Heart right ventricle (tissue), 16 donors: ENCODE measurements at regions not wholly inside any gene's neighbourhood (a gene's known extent, or its start where the extent isn't known, plus 50 kb on each side); places are given as distances from the start of the nearest gene placed in this dataset.

Experiments
- ATAC-seq, 8 donors: fragments of 200-7000 bp; cut with Tn5 transposase; one replicate each; pipeline ENCODE4 v1.9.1; 2020; ENCODE audit warnings: mild to moderate bottlenecking in 8 of 8, moderate library complexity in 8 of 8, moderate number of reproducible peaks in 1 of 8
- DNase-seq, 2 donors: peaks; one replicate each; pipeline ENCODE4 v3.0.0-alpha.2; 2020
- H3K27ac ChIP-seq, 10 donors: fragments of 200-600 bp; sonication (generic) in 2 of 10; one replicate each; pipeline versions ENCODE4 v1.5.0 to v1.8.0; 2020 to 2022; ENCODE audit warnings: mild to moderate bottlenecking in 3 of 10
- H3K27me3 ChIP-seq, 7 donors: fragments of 200-600 bp; one replicate each; pipeline ENCODE4 v1.8.0; 2021 to 2022; ENCODE audit warnings: mild to moderate bottlenecking in 2 of 7
- H3K36me3 ChIP-seq, 9 donors: fragments of 200-600 bp; sonication (generic) in 1 of 9; one replicate each; pipeline versions ENCODE4 v1.5.0 to v1.8.0; 2020 to 2022; ENCODE audit warnings: mild to moderate bottlenecking in 2 of 9
- H3K4me1 ChIP-seq, 9 donors: fragments of 200-600 bp; sonication (generic) in 1 of 9; one replicate each; pipeline versions ENCODE4 v1.5.0 to v1.8.0; 2020 to 2022; ENCODE audit warnings: mild to moderate bottlenecking in 4 of 9
- H3K4me3 ChIP-seq, 10 donors: fragments of 200-600 bp; sonication (generic) in 2 of 10; one replicate each; pipeline versions ENCODE4 v1.5.0 to v1.8.0; 2020 to 2022; ENCODE audit warnings: mild to moderate bottlenecking in 7 of 10, moderate library complexity in 2 of 10
- H3K9me3 ChIP-seq, 11 donors: fragments of 200-600 bp in 10 of 11; sonication (generic) in 2 of 11; one replicate each; pipeline versions ENCODE4 v1.5.0 to v1.8.0; 2013 to 2022; ENCODE audit warnings: mild to moderate bottlenecking in 2 of 11, control low read depth in 1 of 11, moderate library complexity in 1 of 11
- CTCF ChIP-seq, 9 donors: fragments of 200-600 bp; sonication (generic) in 2 of 9; IDR thresholded peaks; one replicate each; pipeline versions ENCODE4 v1.5.0 to v1.8.0; 2021 to 2022; ENCODE audit warnings: antibody characterized with exemption in 9 of 9, mild to moderate bottlenecking in 5 of 9, moderate library complexity in 1 of 9
- WGBS, 2 donors: extraction: QIAGEN DNeasy Blood & Tissue Kit; methylation state at CpG; one replicate each; pipeline ENCODE4 v1.1.7; 2013; ENCODE audit warnings: inconsistent platforms in 1 of 2; 5-methylcytosine and 5-hydroxymethylcytosine counted together
- intact Hi-C, 10 donors: fragments of 100-400 bp; cut with DNase I; formaldehyde crosslinking; loops; one replicate each; pipeline versions ENCODE4 v1.11.1 to v1.14.2; 2022
- donor health status: Arrhythmogenic right ventricular cardiomyopathy.
- donor health status: ischemic (EF 13 %, LVEDD 7.1; RV severe dilation, severe dysfunction).
- donor health status: healthy with polysubstance abuse.
- donor health status: DM: no; HTN: yes; CAD: no.
- donor health status: DM: no; HTN: no; CAD: no.
- donor health status: ischemic (EF 25% LVEDD 6.9; RV normal size, moderate dysfunction).
- donor health status: ischemic (EF 25% LVEDD 5.7; RV mildly dilated, moderate dysfunction).
- donor health status: healthy.
- donor health status: DM: yes; HTN: yes; CAD: no.
- donor health status: Ischemic cardiomyopathy.
- donor health status: ischemic (EF 35%, LVEDD 5.7; RV mildly dilated, moderate dysfunction).
- donor health status: nonischemic (EF 11% LVEDD 7.7; RV severe dilation, severe dysfunction).
- donor health status: DM: yes; HTN: yes; CAD: no.
- donor health status: PGD.
- donor health status: ischemic (EF 29% LVEDD 5.4; RV normal size, mild dysfunction).
- donor health status: nonischemic (EF 23%, LVEDD 6.1; RV moderate dilation, normal function).

DNA sequence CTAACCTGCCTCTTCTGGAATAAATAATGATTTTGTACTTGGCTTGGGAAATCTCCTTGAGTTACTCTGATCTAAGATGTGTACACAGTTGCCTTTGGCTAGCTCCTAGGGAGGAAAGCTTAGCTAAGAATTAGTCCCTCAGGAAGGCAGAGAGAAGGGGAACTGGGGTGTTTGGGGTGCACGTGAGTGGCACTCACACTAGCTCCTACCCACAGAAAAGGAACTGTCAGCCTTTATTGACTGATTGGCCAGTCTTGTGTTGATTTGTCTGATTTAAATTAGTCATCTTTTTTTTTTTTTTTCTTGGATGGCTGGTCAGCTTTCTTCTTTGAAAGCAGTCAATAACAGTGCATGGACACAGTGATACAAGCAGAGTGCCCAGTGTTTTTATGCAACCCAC is 107.7 kb downstream of the DMRT2 start:
- Histone ChIP-seq H3K27me3 (no peaks in the 10 kb centered on the region), H3K4me1 (no peaks in the 10 kb centered on the region), H3K36me3 (no peaks in the 10 kb centered on the region), H3K4me3 (no peak overlapping the region), H3K9me3 (no peaks in the 10 kb centered on the region), H3K27ac (no peak overlapping the region)
- 57 to 82% methylated on average over 1 of the region's 1 CpG for WGBS, 2 donors
- intact Hi-C loops, result no loop called here
- DNase-seq, result no peak
- TF ChIP-seq CTCF (IDR thresholded peaks at IDR 0.05), result no peak
- ATAC-seq, result no peak

GRCh38 chr9:1170918-1171317 is 120.8 kb downstream of the DMRT2 start:
- DNase-seq (no peak), ATAC-seq (no peak)
- Histone ChIP-seq H3K4me3 (no peak overlapping the region), H3K36me3 (no peaks in the 10 kb centered on the region), H3K27me3 (no peaks in the 10 kb centered on the region), H3K9me3 (peaks cover 0 to 26% (median 13%) of the 10 kb centered on the region in 11 donors), H3K27ac (no peak overlapping the region), H3K4me1 (no peaks in the 10 kb centered on the region)
- WGBS, 2 donors, result 88 to 93% methylated on average over 3 of the region's 3 CpGs
- TF ChIP-seq CTCF (IDR thresholded peaks at IDR 0.05), result no peak
- intact Hi-C loops, result no loop called here

DNA sequence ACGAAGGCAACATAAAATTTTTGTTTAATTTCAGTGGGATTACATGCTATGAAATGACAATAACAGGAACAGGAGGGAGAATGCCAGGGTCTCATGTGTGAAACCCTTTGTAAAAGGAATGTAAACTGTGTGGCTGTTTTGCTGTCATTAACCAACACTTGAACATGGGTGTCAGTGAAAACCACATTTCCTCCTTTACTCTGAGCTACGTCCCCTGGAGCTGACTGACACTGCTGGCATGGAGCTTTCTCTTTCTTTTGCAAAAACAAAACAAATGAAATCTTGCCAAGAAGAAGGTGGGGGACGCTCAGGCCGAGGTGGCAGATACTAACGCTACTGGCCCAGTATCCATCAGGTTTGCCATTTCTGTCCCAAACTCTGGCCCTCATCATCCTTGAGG is 121.4 kb downstream of the DMRT2 start:
- H3K36me3 ChIP-seq, result no peaks in the 10 kb centered on the region
- no peak for TF ChIP-seq CTCF (IDR thresholded peaks at IDR 0.05)
- H3K9me3 ChIP-seq, result peaks cover 0 to 26% (median 13%) of the 10 kb centered on the region in 11 donors
- ATAC-seq, result no peak
- no peak overlapping the region for H3K4me3 ChIP-seq
- no peak overlapping the region for H3K27ac ChIP-seq
- H3K4me1 ChIP-seq, result no peaks in the 10 kb centered on the region
- intact Hi-C loops, result no loop called here
- H3K27me3 ChIP-seq, result no peaks in the 10 kb centered on the region
- DNase-seq, result no peak
- WGBS, 2 donors, result 58 to 67% methylated on average over 5 of the region's 5 CpGs

GRCh38 chr9:1173211-1173610 is 123.1 kb downstream of the DMRT2 start:
- Histone ChIP-seq H3K9me3 (peaks cover 0 to 13% (median 8%) of the 10 kb centered on the region in 11 donors), H3K36me3 (no peaks in the 10 kb centered on the region), H3K4me1 (no peaks in the 10 kb centered on the region), H3K27me3 (no peaks in the 10 kb centered on the region), H3K4me3 (no peak overlapping the region), H3K27ac (no peak overlapping the region)
- ATAC-seq, result no peak
- DNase-seq, result no peak
- intact Hi-C loops, result no loop called here
- WGBS, 2 donors, result 34 to 46% methylated on average over 3 of the region's 3 CpGs
- TF ChIP-seq CTCF (IDR thresholded peaks at IDR 0.05), result no peak

DNA sequence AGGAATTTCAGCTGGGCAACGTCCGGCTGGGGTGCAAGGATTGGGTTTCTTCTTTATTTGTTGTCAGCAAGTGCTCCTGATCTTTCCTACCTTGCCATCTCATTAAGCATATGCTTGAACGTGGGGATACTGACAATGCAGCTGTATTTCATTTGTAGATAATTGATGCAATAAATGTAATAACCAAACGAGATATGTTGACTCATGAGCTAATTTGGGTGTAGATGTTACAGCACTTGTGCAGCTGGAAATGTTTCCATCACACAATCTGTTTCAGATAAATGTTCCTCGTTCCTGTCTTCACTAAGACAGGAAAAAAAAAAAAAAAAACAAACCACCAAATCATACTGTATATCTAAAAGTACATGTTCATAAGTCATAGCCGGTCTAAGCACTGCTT is 123.8 kb downstream of the DMRT2 start:
- no peak overlapping the region for H3K4me3 ChIP-seq
- H3K36me3 ChIP-seq, result no peaks in the 10 kb centered on the region
- H3K9me3 ChIP-seq, result peaks cover 0 to 6% (median under 1%) of the 10 kb centered on the region in 11 donors
- DNase-seq (no peak), ATAC-seq (peak in 1 of 8 donors; percentile 41)
- TF ChIP-seq CTCF (IDR thresholded peaks at IDR 0.05), result no peak
- H3K27ac ChIP-seq, result no peak overlapping the region
- no peaks in the 10 kb centered on the region for H3K27me3 ChIP-seq
- 43 to 45% methylated on average over 6 of the region's 6 CpGs for WGBS, 2 donors
- no peaks in the 10 kb centered on the region for H3K4me1 ChIP-seq
- intact Hi-C loops, result no loop called here
